ENCODE measurements at regions not wholly inside any gene's neighbourhood (a gene's known extent, or its start where the extent isn't known, plus 50 kb on each side); places are given as distances from the start of the nearest gene placed in this dataset.
A peak's percentile ranks its signal among the peaks of the same experiment; 100 is the strongest.

DNA sequence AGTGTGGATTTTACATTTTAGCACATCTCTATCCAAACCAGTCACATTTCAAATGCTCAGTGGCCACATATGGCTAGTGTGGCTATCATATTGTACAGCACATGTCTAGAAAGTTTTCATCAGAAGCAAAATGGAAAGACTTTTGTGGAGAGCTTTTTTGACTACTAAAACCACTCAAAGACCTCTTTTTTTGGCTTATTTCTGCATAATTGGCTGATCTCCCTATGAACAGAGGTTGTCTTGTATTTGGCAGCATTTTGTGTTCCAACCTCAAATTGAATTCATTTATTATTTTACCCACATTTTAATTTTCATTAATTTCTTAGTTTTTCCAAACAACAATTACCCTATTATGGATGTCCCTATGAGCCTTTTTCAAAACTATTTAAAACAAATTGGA, 395.7 kb downstream of the TLE1 start:
- DNase-seq (ENCODE audit: low spot score in 2 of 2) (no peak), FAIRE-seq (no peak)

DNA sequence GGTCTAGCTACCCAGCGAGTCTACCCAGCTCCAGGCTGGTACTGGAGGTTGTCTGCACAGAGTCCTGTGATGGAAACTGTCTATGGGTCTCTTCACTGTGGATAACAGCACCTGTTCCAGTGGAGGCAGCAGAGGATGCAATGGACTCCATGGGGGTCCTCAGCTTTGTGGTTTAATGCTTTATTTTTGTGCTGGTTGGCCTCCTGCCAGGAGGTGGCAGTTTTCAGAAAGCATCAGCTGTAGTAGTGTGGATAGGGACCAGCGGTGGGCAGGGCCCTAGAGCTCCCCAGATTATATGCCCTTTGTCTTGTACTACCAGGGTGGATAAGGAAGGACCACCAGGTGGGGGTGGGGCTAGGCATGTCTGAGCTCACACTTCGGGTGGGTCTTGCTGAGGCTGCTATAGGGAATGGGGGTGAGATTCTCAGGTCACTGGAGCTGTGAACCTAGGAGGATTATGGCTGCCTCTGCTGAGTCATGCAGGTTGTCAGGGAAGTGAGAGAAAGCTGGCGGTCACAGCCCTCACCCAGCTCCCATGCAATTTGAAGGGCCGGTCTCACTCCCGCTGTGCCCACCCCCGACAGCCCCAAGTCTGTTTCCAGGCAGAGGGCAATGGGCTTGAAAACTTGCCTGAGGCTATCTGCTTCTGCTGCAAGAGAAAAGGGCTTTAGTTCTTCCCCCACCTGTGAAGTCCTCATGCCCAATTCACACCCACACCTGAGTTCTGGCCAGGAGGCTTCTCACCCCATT, 397.1 kb downstream of the TLE1 start:
- no peak for FAIRE-seq
- DNase-seq (ENCODE audit: low spot score in 2 of 2) = no peak

DNA sequence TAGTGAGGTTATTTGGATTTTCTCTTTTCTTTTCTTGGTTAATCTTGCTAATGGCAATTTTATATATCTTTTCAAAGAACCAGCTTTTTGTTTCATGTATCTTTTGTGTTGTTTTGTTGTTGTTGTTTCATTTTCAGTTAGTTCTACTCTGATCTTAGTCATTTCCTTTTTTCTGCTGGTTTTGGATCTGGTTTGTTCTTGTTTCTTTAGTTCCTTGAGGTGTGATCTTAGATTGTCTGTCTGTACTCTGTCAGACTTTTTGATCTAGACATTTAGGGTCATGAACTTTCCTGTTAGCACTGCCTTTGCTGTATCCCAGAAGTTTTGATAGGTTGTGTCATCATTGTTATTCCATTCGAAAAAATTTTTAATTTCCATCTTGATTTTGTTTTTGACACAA, 399.7 kb downstream of the TLE1 start:
- FAIRE-seq = no peak

DNA sequence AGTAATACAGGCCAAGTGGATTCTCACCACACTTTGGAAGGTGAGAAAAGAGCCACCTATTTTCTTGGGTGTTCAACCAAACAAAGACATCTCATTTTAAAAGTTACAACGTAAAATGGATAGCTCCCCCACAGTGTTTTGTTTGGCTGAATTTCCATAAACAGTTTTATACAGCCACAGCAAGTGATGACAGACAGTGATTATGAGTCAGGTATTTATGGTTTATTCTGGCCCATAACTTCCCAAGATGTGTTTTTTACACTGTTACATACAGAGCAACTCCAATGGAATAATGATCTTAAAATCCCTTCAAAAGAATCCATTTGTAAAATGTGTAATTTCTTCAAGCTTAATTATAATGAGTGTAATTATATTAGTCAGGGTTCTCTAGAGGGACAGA, 421.3 kb downstream of the TLE1 start:
- FAIRE-seq = no peak
- DNase-seq (ENCODE audit: low spot score in 2 of 2) = no peak

More for the DNA sequence above, 399.7 kb downstream of the TLE1 start:
- DNase-seq (ENCODE audit: low spot score in 2 of 2) = no peak

DNA sequence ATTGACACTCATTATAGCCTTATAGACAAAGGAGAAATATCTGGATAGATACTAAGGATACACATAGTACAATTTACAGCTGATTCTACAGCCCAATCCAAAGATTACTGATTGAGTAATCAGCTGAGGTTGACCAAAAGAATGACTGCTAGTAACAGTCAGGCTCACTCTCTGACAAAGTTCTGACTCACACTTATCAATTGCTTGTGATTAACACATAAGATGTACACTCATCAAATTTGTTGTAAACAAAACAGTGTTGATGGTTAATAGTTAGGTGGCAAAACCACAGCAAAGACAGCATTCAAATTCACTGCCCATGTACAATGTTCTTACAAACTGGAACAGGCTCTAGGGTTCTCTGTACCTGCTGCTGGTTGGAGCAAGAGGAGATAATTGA, 422.7 kb downstream of the TLE1 start:
- no peak for FAIRE-seq

DNA sequence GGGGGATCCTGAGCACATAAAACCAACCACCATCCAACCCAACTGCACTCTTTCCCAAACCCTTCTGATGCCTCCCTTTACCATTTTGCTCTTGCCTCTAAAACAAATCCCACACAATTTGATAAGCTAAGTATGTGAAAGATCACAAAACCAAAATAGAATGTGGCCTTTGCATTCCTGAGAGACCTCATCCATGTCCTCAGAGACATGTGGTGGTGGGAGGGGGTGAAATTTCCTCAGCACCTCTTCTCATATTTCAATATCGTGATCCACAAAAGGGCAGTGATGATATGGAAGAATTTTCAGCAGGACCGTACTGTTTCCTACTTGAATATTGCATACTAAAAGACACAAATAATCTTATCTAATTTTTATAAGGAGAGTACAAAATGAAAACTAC, 423.3 kb downstream of the TLE1 start:
- no peak for FAIRE-seq
- DNase-seq (ENCODE audit: low spot score in 2 of 2) = no peak

More for the DNA sequence above, 422.7 kb downstream of the TLE1 start:
- DNase-seq (ENCODE audit: low spot score in 2 of 2) = no peak

DNA sequence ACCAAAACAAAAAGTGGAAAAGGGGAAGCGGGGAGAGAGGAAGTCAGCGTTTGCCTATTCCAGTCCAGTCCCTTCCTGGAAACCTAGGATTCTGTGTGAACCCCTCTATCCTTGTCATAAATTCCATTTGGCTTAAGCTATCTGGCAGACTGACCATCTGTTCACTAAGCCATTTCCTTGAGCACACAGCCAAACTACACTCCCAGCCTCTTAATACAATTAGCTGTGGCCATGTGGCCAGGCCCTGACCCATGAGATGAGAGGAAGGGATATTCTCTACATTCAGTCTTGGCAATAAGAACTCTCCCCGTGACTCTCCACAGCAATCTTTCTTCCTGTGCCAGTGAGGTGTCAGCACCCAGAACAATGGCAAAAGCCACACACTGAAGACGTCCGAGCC, 424.8 kb downstream of the TLE1 start:
- FAIRE-seq = no peak
- DNase-seq (ENCODE audit: low spot score in 2 of 2) = no peak

DNA sequence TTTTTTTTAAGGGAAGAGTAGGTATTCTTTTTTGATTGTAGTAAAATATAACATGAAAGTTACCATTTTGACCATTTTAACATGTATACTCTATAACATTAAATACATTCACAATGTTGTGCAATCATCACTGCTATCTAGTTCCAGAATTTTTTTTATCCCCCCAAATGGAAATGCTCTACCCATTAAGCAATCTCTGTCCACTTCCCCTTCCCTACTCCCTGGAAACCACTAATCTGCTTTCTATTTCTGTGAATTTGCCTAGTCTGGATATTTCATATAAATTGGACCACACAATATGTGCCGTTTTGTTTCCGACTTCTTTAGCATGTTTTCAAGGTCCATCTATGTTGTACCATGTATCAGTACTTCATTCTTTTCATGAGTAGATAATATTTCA, 429.5 kb downstream of the TLE1 start:
- FAIRE-seq (no peak), DNase-seq (ENCODE audit: low spot score in 2 of 2) (no peak)

DNA sequence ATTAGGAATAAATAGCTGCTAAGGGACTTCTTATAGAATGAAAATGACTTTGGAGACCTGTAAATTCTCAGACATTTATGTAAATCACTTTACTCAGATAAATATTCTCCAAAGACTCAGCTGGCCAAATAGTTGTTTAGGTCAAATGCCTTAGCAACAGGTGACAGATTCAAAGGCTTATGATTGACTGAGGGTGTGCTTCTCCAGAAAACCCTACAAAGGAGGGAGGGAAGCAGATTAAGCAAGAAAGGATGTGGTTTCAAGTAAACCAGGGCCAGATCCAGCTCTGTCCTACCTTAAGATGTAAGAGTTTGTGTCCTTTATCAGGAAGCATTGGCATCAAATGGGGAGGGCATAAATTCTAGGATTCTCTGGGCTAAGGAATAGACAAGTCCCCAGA, 433.0 kb downstream of the TLE1 start:
- FAIRE-seq = no peak
- no peak for DNase-seq (ENCODE audit: low spot score in 2 of 2)

DNA sequence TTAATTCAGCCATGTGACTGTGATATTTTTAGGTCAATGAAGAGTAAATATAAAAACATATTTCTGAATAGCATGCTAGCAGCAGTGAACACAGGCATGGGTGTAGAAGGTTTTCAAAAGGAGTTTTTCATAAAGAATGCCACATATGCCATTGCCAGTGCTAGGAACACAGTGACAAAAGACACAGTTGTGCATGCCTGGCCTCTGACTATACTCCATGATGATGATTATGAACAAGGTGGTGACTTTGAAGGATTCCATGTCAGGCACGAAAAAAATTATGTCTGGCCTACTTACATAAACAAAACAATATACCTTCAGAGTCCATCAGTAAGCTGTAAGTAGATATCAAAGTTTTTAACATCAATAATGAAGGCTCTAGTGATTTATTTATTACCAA, 438.7 kb downstream of the TLE1 start:
- FAIRE-seq (no peak), DNase-seq (ENCODE audit: low spot score in 2 of 2) (no peak)

DNA sequence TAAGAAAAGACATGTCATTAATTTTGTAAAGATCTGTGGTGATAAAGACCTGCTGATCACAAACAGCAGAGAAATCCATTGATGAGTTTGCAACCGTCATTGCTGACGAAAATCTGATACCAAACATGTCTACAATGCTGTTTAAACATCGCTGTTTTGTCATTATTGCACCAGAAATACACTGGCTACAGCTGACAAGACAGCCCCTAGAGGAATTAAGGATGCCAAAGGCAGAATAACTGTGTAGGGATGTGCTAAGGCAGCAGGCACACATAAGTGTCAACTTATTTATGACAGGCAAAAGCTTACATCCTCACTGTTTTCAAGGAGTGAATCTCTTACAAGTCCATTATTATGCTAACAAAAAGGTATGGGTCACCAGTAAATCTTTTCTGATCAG, 439.3 kb downstream of the TLE1 start:
- FAIRE-seq (no peak), DNase-seq (ENCODE audit: low spot score in 2 of 2) (no peak)

DNA sequence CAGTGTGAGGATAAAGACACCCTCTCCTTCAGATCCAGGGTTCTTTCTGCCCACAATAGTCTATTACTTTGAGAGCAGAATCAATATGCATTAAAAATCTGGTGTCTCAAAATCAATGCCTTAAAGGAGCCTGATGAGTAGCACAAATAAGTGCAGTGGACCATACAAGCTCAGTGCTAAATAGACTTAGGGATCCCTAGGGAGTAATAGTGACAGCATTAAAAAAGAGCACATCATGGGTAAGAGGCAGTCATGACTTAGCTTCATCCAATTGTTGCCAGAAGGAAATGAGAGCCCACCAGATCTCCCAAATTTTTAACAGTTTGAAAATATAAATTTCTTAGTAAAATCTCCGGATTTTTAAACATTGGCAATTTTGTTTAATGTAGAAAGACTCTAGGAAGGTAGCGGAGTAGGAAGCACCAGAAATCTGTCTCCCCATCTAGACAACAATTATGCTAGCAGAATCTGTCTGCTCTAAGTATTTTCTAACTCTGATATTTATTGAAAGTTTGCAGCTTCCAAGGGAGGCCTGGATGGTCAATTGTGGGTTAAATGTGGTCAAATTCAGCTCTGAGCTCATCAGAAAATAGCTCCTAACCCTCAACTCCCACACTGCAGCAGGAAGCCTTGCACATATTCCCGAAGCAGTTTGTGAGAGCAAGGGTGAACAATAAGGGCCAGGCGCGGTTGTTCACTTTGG, 443.9 kb downstream of the TLE1 start:
- DNase-seq (ENCODE audit: low spot score in 2 of 2) = no peak
- no peak for FAIRE-seq

DNA sequence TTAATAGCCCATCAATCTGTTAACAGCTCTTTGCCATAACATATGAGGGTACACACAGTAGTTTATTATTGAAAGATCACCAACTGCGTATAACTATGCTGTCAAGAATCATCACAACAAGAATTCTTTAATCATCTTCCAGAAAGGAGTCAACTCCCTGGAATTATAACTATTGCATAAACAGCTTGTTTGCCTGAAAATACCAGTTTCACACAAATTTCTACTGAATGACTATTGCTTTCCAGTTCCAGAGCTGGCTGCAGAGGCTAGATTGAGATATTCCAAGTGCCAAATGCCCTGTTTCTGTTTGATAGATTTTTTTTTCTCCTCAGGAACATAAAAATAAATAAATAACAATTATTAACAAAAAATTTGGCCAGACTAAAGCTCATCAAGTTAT, 444.7 kb downstream of the TLE1 start:
- FAIRE-seq (no peak), DNase-seq (ENCODE audit: low spot score in 2 of 2) (no peak)

DNA sequence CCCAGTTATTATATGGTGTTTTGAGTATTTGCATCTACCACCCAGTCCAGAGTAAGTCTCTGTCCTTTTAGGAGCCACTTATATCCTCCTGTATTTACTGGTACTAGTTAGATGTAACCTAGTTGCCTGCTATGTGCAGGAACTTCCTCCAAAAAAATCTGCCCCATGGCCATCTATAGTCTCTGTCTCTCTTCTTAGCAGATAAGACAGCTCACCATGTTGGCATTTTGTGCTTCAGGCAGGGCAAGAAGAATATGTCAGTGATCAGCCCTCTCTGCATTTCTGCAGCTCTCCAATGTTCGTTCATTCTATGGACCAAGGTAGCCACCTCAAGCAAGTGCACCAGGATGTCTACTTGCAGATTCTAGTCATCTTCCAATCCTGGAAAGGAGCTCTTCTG, 446.5 kb downstream of the TLE1 start:
- no peak for DNase-seq (ENCODE audit: low spot score in 2 of 2)
- FAIRE-seq = no peak

DNA sequence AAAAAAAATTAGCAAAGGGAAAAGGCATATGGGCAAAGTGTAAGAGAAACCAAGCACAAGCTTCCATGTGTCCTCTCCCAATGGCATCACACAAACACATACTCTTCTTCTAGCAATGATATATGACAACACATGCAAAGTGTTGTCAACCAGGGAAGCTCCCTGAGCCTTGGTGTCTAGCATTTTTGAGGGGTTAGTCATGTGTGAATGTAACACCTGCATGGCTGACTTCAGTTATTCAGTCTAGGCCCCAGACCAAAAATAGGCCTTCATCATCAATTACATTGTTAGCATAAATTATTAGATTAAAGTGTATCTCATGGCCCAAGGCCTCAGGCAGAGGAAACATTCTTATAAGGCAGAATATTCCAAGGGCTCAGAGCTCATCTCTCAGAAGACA, 450.0 kb downstream of the TLE1 start:
- no peak for DNase-seq (ENCODE audit: low spot score in 2 of 2)
- no peak for FAIRE-seq

DNA sequence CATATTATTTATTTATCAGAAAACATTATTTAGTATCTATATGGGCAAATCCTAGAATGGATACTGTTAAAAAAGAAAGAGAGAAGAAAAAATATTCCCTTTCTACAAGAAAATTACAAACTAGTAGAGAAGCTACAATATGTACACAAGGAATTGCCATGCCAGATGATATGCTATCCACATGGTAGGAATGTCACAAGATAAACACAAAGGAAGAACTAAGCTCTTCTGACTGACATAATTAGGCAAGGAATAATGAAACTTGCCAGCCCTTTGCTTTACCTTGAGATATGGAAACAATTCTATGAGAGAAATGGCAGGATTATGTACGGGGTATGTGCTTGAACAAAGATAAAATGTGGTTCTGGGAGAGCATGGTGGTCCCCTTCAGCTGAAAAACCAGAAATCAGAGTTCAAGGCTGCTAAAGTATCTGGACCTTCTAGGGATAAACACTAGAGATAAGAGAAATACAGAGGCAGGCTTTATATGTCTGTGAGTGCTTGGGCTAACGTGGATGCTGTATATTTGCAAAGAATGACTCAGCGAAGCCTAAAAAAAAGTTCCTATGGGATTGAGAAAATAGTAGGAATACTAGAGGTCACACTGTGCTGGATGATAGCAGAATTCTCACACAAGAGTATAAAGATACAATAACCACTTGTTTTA, 451.6 kb downstream of the TLE1 start:
- FAIRE-seq (no peak), DNase-seq (ENCODE audit: low spot score in 2 of 2) (no peak)

DNA sequence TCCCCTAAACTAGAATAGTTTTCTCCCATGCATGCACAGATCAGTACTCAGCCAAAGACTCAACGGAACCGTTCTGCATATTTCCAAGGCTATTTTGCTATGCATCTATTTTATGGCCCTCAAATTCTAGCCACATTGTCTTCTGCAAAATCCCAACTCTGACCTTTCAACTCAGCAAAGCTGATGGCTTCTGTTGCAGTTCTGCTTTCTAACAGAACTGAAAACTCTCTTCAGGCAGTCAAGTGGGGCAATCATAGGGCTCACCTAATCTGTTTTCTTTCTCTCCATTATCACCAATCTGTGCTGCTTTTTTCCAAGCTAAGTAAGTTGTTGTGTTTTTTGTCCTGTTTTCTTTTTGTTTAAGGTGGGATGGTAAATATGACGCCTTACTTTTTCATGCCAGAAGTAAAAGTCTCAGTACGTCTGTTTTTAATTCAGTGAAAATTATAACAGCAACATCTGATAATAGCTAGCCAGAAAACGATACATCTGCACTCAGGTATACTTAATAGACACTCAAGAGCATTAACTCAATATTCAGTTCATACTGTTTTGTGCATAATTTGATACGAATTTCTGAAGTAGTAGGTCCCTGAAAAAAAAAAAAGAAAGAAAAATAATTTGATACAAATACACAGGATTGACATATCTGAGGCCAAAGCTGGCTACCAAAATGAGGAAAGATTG, 454.3 kb downstream of the TLE1 start:
- DNase-seq (ENCODE audit: low spot score in 2 of 2) (no peak), FAIRE-seq (no peak)

DNA sequence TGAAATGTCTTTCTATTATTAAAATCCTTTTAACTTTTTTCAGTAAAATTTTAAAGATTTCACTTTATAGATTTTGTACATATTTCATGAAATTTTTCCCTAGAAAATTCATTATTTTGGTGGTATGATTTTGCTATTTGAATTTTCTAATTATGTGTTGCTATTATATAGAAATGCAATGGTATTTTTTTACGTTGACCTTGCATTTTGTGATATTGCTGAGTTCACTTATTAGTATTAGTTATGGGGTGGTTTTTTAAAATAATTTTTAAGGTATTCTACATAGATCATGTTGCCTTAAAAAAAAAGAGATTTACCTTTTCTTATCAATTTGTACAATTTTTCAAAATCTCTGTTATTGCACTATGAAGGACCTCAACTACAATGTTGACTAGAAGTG, 458.3 kb downstream of the TLE1 start:
- no peak for DNase-seq (ENCODE audit: low spot score in 2 of 2)
- peak; percentile 63 for FAIRE-seq

DNA sequence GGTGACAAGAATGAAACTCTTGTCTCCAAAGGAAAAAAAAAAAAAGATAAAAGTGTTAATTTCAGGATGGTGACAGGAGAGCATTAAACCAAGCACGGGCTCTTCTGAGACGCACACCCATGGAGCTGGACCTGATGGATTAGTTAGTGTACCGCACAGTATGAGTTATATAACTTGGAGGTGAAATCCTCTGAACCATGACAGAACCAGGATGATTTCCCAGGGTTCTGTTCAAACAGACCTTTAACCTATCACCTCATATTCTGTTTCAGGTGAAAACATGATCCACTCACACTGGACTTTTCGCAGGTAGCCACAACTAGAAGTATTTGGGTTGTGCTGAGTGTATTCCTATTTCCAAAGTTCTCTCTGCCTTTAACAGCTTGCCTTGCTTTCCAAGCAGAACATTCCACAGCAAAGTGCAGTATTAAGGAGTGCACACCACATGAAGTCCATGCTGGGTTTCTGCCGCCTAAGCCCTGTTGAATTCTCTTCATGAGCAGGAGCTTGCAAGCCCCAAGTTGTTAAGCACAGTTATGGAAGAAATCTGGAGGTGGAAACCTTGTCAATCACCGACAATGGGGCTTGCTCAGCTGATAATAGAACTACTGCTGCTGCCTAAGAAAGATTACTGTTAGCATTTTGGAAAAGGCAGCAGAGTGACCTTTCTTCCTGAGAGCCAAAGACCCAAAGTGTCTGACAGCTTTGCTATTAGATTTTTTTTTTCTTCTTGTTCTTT, 461.7 kb downstream of the TLE1 start:
- FAIRE-seq (no peak), DNase-seq (ENCODE audit: low spot score in 2 of 2) (no peak)

DNA sequence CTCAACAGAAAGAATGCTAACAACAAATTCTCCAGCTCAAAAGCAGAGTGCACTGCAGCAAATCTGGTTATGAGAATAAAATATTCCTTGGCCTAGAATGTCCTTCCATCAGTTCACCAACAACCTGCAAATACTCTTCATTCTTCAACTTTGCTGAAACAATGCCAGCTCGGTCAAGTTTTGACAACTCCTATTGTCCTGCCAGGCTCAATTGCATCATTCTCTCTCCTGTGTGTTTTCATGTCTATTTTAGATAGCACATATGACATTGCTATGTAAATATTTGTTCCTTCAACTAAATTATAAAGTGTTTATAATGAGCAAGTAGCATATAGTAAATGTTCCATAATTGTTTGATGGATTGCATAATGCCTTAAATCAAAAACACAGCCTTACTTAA, 463.8 kb downstream of the TLE1 start:
- DNase-seq (ENCODE audit: low spot score in 2 of 2) (no peak), FAIRE-seq (no peak)

Measured in frontal cortex (tissue), 3 donors.